ENCODE measurements at regions not wholly inside any gene's neighbourhood (a gene's known extent, or its start where the extent isn't known, plus 50 kb on each side); places are given as distances from the start of the nearest gene placed in this dataset.
"Not testable (repeated sequence)": the region's sequence is repeated elsewhere in the genome, so short reads cannot be mapped to it uniquely, and the experiment has no call there.

DNA sequence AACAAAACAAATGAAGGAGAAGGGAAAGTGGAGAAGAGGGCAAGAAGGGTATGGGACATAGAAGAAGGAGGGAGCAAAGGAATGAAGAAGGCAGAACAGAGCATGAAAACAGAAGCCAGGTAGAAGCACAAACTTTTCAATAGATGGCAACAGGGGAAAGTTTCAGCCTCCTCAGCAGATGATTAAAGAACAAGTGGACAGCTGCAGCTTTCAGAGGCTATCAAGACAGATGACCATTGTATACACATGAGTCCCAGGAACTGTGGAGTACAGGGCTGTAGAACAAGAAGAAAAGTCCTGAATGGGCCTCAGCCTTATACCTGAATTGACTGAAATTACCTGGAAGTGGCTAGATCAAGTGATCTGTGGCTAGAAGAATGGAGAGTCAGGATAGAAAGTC lies 62.0 kb upstream of the FIBIN start:
- DNase-seq = no peak
- intact Hi-C loops (cut with DNase I) = no loop called here
- ATAC-seq = no peak

GRCh38 chr11:26936109-26936508 lies 57.8 kb upstream of the FIBIN start:
- DNase-seq (no peak), ATAC-seq (no peak)
- Histone ChIP-seq H3K27me3 (ENCODE audit: control insufficient read depth, insufficient read depth) (no peaks in the 10 kb centered on the region), H3K4me1 (ENCODE audit: control insufficient read depth, insufficient read depth, low read length) (no peaks in the 10 kb centered on the region), H3K4me3 (ENCODE audit: low read length) (no peak overlapping the region), H3K9me3 (ENCODE audit: control insufficient read depth, low read length) (no peaks in the 10 kb centered on the region), H3K27ac (ENCODE audit: low read length) (no peak overlapping the region)
- intact Hi-C loops (cut with DNase I) = no loop called here
- WGBS = 78% methylated on average over 3 of the region's 3 CpGs

More for the DNA sequence above, 62.0 kb upstream of the FIBIN start:
- H3K27me3 ChIP-seq (ENCODE audit: control insufficient read depth, insufficient read depth) = no peaks in the 10 kb centered on the region
- no peak overlapping the region for H3K4me3 ChIP-seq (ENCODE audit: low read length)
- H3K27ac ChIP-seq (ENCODE audit: low read length) = no peak overlapping the region
- H3K4me1 ChIP-seq (ENCODE audit: control insufficient read depth, insufficient read depth, low read length) = no peaks in the 10 kb centered on the region
- H3K9me3 ChIP-seq (ENCODE audit: control insufficient read depth, low read length) = no peaks in the 10 kb centered on the region

DNA sequence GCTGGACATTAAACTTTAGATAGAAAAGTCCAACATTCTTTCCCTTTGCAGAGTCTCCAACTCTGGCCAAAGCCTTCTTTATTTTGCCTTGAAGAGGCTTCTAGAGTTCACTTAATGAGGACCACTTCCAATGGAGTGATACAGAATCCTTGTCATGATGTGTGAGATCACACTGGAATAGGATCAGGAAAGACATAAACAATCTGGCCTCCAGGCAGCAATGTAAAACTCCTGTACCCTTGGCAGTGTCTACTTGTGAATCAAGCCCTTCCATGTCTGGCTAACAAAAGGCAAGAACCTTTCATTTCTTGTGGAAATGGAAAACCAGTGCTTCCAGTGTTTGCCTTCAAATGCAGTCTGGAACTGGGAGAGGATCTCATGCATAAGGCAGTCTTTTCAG lies 56.5 kb upstream of the FIBIN start:
- intact Hi-C loops (cut with DNase I) = no loop called here
- no peak for DNase-seq
- H3K4me1 ChIP-seq (ENCODE audit: control insufficient read depth, insufficient read depth, low read length) = no peaks in the 10 kb centered on the region
- no peaks in the 10 kb centered on the region for H3K27me3 ChIP-seq (ENCODE audit: control insufficient read depth, insufficient read depth)
- no peaks in the 10 kb centered on the region for H3K9me3 ChIP-seq (ENCODE audit: control insufficient read depth, low read length)
- H3K27ac ChIP-seq (ENCODE audit: low read length) = no peak overlapping the region
- no peak overlapping the region for H3K4me3 ChIP-seq (ENCODE audit: low read length)
- no peak for ATAC-seq

GRCh38 chr11:26940501-26940900 lies 53.4 kb upstream of the FIBIN start:
- H3K9me3 ChIP-seq (ENCODE audit: control insufficient read depth, low read length); ATAC-seq; intact Hi-C loops (cut with DNase I); H3K4me3 ChIP-seq (ENCODE audit: low read length); H3K27ac ChIP-seq (ENCODE audit: low read length); H3K4me1 ChIP-seq (ENCODE audit: control insufficient read depth, insufficient read depth, low read length); H3K27me3 ChIP-seq (ENCODE audit: control insufficient read depth, insufficient read depth); DNase-seq: not testable (repeated sequence)
- 77% methylated on average over 2 of the region's 2 CpGs for WGBS

GRCh38 chr11:26942356-26942755 lies 51.6 kb upstream of the FIBIN start:
- no peaks in the 10 kb centered on the region for H3K9me3 ChIP-seq (ENCODE audit: control insufficient read depth, low read length)
- no peaks in the 10 kb centered on the region for H3K4me1 ChIP-seq (ENCODE audit: control insufficient read depth, insufficient read depth, low read length)
- ATAC-seq (no peak), DNase-seq (no peak)
- WGBS = 66% methylated on average over 3 of the region's 3 CpGs
- intact Hi-C loops (cut with DNase I) = no loop called here
- H3K27ac ChIP-seq (ENCODE audit: low read length) = no peak overlapping the region
- H3K27me3 ChIP-seq (ENCODE audit: control insufficient read depth, insufficient read depth) = no peaks in the 10 kb centered on the region
- no peak overlapping the region for H3K4me3 ChIP-seq (ENCODE audit: low read length)

GRCh38 chr11:26943636-26944035 lies 50.3 kb upstream of the FIBIN start:
- DNase-seq (no peak), ATAC-seq (no peak)
- no peaks in the 10 kb centered on the region for H3K4me1 ChIP-seq (ENCODE audit: control insufficient read depth, insufficient read depth, low read length)
- no peaks in the 10 kb centered on the region for H3K27me3 ChIP-seq (ENCODE audit: control insufficient read depth, insufficient read depth)
- no peaks in the 10 kb centered on the region for H3K9me3 ChIP-seq (ENCODE audit: control insufficient read depth, low read length)
- intact Hi-C loops (cut with DNase I) = no loop called here
- H3K4me3 ChIP-seq (ENCODE audit: low read length) = no peak overlapping the region
- 92% methylated on average over 3 of the region's 3 CpGs for WGBS
- H3K27ac ChIP-seq (ENCODE audit: low read length) = no peak overlapping the region
